Body of pancreas (tissue), 4 donors: ENCODE measurements at regions not wholly inside any gene's neighbourhood (a gene's known extent, or its start where the extent isn't known, plus 50 kb on each side); places are given as distances from the start of the nearest gene placed in this dataset.

Source experiments
- CTCF ChIP-seq, 7 experiments: fragments of 450-650 bp in 4 of 7; fragments of 200-600 bp in 3 of 7; sonication (generic) in 3 of 7; IDR thresholded peaks; one replicate each; pipeline ENCODE4 v1.5.1; 2016 to 2019; ENCODE audit warnings: antibody characterized with exemption in 7 of 7
- POLR2A ChIP-seq, 3 donors: fragments of 450-650 bp; IDR thresholded peaks; one replicate each; pipeline ENCODE4 v1.6.1; 2016; ENCODE audit warnings: antibody characterized with exemption in 3 of 3, mild to moderate bottlenecking in 2 of 3

- no peak for TF ChIP-seq CTCF (IDR thresholded peaks at IDR 0.05)
- no peak for TF ChIP-seq POLR2A (IDR thresholded peaks at IDR 0.05)
Measured at GRCh38 chr1:69455718-69456117, 112.0 kb upstream of the LRRC7 start.
